ENCODE measurements at regions not wholly inside any gene's neighbourhood (a gene's known extent, or its start where the extent isn't known, plus 50 kb on each side); places are given as distances from the start of the nearest gene placed in this dataset.
A peak's percentile ranks its signal among the peaks of the same experiment; 100 is the strongest.

GRCh38 chr3:106014971-106015370, 146.2 kb upstream of the CBLB start:
- Histone ChIP-seq H3K27ac (replicated peaks) (no peak overlapping the region), H3K4me1 (no peaks in the 10 kb centered on the region), H3K9me3 (replicated peaks) (peaks cover 7% of the 10 kb centered on the region), H3K36me3 (no peaks in the 10 kb centered on the region), H3K4me3 (no peak overlapping the region), H3K27me3 (ENCODE audit: low read depth) (no peaks in the 10 kb centered on the region)
- DNase-seq = no peak
- TF ChIP-seq, protein P1, sequence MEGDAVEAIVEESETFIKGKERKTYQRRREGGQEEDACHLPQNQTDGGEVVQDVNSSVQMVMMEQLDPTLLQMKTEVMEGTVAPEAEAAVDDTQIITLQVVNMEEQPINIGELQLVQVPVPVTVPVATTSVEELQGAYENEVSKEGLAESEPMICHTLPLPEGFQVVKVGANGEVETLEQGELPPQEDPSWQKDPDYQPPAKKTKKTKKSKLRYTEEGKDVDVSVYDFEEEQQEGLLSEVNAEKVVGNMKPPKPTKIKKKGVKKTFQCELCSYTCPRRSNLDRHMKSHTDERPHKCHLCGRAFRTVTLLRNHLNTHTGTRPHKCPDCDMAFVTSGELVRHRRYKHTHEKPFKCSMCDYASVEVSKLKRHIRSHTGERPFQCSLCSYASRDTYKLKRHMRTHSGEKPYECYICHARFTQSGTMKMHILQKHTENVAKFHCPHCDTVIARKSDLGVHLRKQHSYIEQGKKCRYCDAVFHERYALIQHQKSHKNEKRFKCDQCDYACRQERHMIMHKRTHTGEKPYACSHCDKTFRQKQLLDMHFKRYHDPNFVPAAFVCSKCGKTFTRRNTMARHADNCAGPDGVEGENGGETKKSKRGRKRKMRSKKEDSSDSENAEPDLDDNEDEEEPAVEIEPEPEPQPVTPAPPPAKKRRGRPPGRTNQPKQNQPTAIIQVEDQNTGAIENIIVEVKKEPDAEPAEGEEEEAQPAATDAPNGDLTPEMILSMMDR (IDR thresholded peaks at IDR 0.05; ENCODE audit: borderline replicate concordance) = no peak
- intact Hi-C loops (cut with micrococcal nuclease) = no loop called here

DNA sequence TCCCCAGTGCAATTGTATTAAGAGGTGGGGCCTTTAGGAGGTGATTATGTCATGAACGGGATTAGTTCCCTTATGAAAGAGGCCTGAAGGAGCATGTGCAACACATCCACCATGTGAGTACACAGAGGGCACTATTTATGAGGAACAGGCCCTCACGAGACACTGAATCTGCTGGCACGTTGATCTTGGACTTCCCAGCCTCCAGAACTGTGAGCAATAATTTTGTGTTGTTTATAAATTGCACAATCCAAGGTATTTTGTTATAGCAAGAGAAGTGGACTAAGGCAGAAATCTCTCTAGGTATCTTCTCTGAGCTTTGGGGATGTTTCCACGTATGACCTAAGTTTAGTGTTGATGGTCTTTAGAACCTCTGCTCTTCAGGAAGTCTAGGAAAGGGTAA, 149.3 kb upstream of the CBLB start:
- no peaks in the 10 kb centered on the region for H3K4me1 ChIP-seq
- H3K27ac ChIP-seq (replicated peaks) = no peak overlapping the region
- peaks cover 7% of the 10 kb centered on the region for H3K9me3 ChIP-seq (replicated peaks)
- no peaks in the 10 kb centered on the region for H3K36me3 ChIP-seq
- no peaks in the 10 kb centered on the region for H3K27me3 ChIP-seq (ENCODE audit: low read depth)
- TF ChIP-seq, protein P1 (IDR thresholded peaks at IDR 0.05; ENCODE audit: borderline replicate concordance) = no peak
- no peak overlapping the region for H3K4me3 ChIP-seq
- no peak for DNase-seq
- intact Hi-C loops (cut with micrococcal nuclease) = no loop called here

GRCh38 chr3:106018929-106019550, 150.2 kb upstream of the CBLB start:
- H3K36me3 ChIP-seq = no peaks in the 10 kb centered on the region
- TF ChIP-seq, protein P1 (IDR thresholded peaks at IDR 0.05; ENCODE audit: borderline replicate concordance) = no peak
- no peak for DNase-seq

DNA sequence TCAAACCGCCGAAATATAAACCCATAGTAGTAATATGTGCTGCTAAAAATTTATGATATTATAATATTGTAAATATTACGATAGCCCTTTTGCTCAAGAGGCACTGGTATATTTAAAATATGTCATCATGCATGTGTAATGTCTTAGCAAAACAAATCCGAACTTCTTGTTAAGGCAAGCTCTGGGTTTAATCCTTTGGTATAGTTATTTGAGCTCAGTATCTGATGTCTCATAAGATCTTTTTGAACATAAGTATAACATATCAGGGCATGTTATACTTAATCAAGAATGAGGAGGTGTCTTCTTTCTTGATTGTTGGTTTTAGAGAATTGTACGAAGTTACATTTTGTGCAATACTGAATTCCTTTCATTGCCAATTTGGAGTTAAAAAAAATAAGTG, 154.1 kb upstream of the CBLB start:
- Histone ChIP-seq H3K27ac (replicated peaks) (no peak overlapping the region), H3K4me1 (peaks cover 11% of the 10 kb centered on the region), H3K36me3 (no peaks in the 10 kb centered on the region), H3K27me3 (ENCODE audit: low read depth) (no peaks in the 10 kb centered on the region), H3K4me3 (no peak overlapping the region), H3K9me3 (replicated peaks) (peaks cover 7% of the 10 kb centered on the region)
- intact Hi-C loops (cut with micrococcal nuclease) = no loop called here
- no peak for DNase-seq
- TF ChIP-seq, protein P1 (IDR thresholded peaks at IDR 0.05; ENCODE audit: borderline replicate concordance) = no peak

More at GRCh38 chr3:106018929-106019550, 150.2 kb upstream of the CBLB start:
- H3K27ac ChIP-seq (replicated peaks) = no peak overlapping the region
- H3K4me1 ChIP-seq = no peaks in the 10 kb centered on the region
- H3K27me3 ChIP-seq (ENCODE audit: low read depth) = no peaks in the 10 kb centered on the region
- no peak overlapping the region for H3K4me3 ChIP-seq
- H3K9me3 ChIP-seq (replicated peaks) = peaks cover 7% of the 10 kb centered on the region
- intact Hi-C loops (cut with micrococcal nuclease) = no loop called here

DNA sequence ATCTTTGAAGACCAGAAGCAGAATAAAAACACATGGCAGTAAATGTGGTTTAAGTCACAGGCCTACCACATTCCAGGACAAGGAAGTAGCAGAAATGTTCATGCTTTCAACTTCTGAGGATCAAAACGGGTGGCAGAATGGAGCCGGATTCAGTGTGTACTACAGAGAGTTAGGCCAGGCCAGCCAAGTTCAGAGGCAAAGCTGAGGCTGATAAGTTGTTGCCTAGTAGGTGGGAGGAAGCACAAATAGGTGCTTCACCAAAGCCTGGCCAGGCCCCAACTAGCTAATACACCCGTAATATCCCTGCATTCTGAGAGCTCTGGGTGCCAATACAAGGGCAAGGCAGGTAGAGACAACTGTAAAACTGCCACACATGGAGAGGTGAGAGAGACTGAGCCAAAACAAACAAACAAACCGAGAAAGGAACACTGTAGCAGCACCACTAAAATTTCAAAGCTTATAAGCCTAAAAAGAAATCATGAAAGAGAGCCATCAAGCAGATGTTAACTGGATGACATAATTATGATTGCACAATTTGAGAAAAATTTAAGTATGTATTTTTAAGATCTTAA, 156.4 kb upstream of the CBLB start:
- Histone ChIP-seq H3K36me3 (no peaks in the 10 kb centered on the region), H3K4me1 (peaks cover 11% of the 10 kb centered on the region), H3K4me3 (no peak overlapping the region), H3K27me3 (ENCODE audit: low read depth) (no peaks in the 10 kb centered on the region), H3K27ac (replicated peaks) (peak overlapping the region; percentile 57), H3K9me3 (replicated peaks) (no peaks in the 10 kb centered on the region)
- TF ChIP-seq, protein P1 (IDR thresholded peaks at IDR 0.05; ENCODE audit: borderline replicate concordance) = no peak
- DNase-seq = peak; percentile 24
- intact Hi-C loops (cut with micrococcal nuclease) = no loop called here
